ENCODE measurements at regions not wholly inside any gene's neighbourhood (a gene's known extent, or its start where the extent isn't known, plus 50 kb on each side); places are given as distances from the start of the nearest gene placed in this dataset.

- TF ChIP-seq POU2F2 (IDR thresholded peaks at IDR 0.05; ENCODE audit: borderline replicate concordance, low read depth, low read length) (no peak), YY1 (IDR thresholded peaks at IDR 0.05; ENCODE audit: low read depth, low read length) (no peak), ETV6 (conservative IDR thresholded peaks at IDR 0.05 in 1 of 2, IDR thresholded peaks at IDR 0.05 in 1 of 2; ENCODE audit: borderline replicate concordance in 1 of 2, low read depth in 1 of 2) (no peak), HDGF (IDR thresholded peaks at IDR 0.05) (no peak), TAF1 (IDR thresholded peaks at IDR 0.05; ENCODE audit: borderline replicate concordance, low read depth, low read length) (no peak), CUX1 (IDR thresholded peaks at IDR 0.05; ENCODE audit: insufficient replicate concordance, low read depth, low read length) (no peak)
Observed at GRCh38 chr1:173100476-173101107, 49.9 kb upstream of the TNFSF18 start (continued).

Measured in GM12878 (cell line).